HCT116 (cell line): ENCODE measurements at regions not wholly inside any gene's neighbourhood (a gene's known extent, or its start where the extent isn't known, plus 50 kb on each side); places are given as distances from the start of the nearest gene placed in this dataset.

Experiments
- ATAC-seq: fragments of 200-7000 bp; cut with Tn5 transposase; 2 replicates; pipeline ENCODE4 v1.9.1; 2020; ENCODE audit warnings: mild to moderate bottlenecking, moderate library complexity
- BruUV-seq: library from RNA; stranded (reverse); fragments of 400-500 nt; replicated peaks from 2 replicates; lab custom pipeline; 2021; lab: Mats Ljungman, UMichigan
- CTCF ChIA-PET: fragments of 300-600 bp; sonication (Branson Sonifier 250); formaldehyde crosslinking; loops from one replicate; lab custom pipeline; 2021; ENCODE audit warnings: antibody characterized with exemption; lab: Charles Lee
- POLR2A ChIA-PET: fragments of 300-600, 350-600 bp; sonication (Branson Sonifier 250); formaldehyde crosslinking; loops from one replicate; lab custom pipeline; 2021; ENCODE audit warnings: antibody characterized with exemption; lab: Charles Lee
- RAD21 ChIA-PET, 2 experiments: fragments of 300-600 bp; sonication (Branson Sonifier 250); formaldehyde crosslinking; loops; one replicate each; lab custom pipeline; 2023; ENCODE audit warnings: low total read pairs in 2 of 2; ENCODE audit not compliant: uncharacterized antibody in 2 of 2, unreplicated experiment in 2 of 2, low non-redundant PET in 1 of 2; lab: Charles Lee
- DNase-seq: peaks from one replicate; pipeline ENCODE4 v3.0.0-alpha.2; 2010; ENCODE audit warnings: low read depth, low spot score
- H2AFZ ChIP-seq: fragments of 200-600 bp; shearing (Covaris generic), sonication (generic); 2 replicates; pipeline ENCODE4 v1.6.1; 2017; ENCODE audit warnings: low read depth, mixed run types, mixed read lengths, antibody characterized with exemption, low read length; ENCODE audit not compliant: poor library complexity, severe bottlenecking
- H3K27ac ChIP-seq: 2 replicates; pipeline ENCODE4 v1.5.1; 2012; ENCODE audit warnings: low read depth, low read length
- H3K27me3 ChIP-seq: fragments of 200-600 bp; sonication (generic); 2 replicates; pipeline ENCODE4 v1.6.1; 2016; ENCODE audit warnings: mixed run types, low read length, mixed read lengths; ENCODE audit not compliant: insufficient read depth
- H3K36me3 ChIP-seq, 2 experiments: fragments of 200-500 bp in 1 of 2; fragments of 200-600 bp in 1 of 2; sonication (Bioruptor generic) in 1 of 2; sonication (generic) in 1 of 2; 2 replicates each; pipeline versions ENCODE4 v1.5.1 to v1.6.1; 2014 to 2016; ENCODE audit warnings: low read length in 2 of 2, inconsistent platforms in 1 of 2, mixed read lengths in 1 of 2, mixed run types in 1 of 2; ENCODE audit not compliant: insufficient read depth in 2 of 2, control insufficient read depth in 1 of 2
- H3K4me1 ChIP-seq, 2 experiments: fragments of 200-600 bp in 1 of 2; sonication (generic) in 1 of 2; 2 replicates each; pipeline versions ENCODE4 v1.5.1 to v1.6.1; 2012 to 2017; ENCODE audit warnings: low read length in 2 of 2, inconsistent platforms in 1 of 2, mild to moderate bottlenecking in 1 of 2, mixed read lengths in 1 of 2, mixed run types in 1 of 2, moderate library complexity in 1 of 2; ENCODE audit not compliant: insufficient read depth in 2 of 2, control insufficient read depth in 1 of 2
- H3K4me2 ChIP-seq: fragments of 200-600 bp; sonication (generic); 2 replicates; pipeline ENCODE4 v1.6.1; 2017; ENCODE audit warnings: mixed run types, low read length, mixed read lengths
- H3K4me3 ChIP-seq, 2 experiments: fragments of 200-600 bp in 1 of 2; sonication (generic) in 1 of 2; replicated peaks in 1 of 2; 2 replicates each; pipeline ENCODE4 v1.5.1; 2011 to 2016; ENCODE audit warnings: low read length in 2 of 2, control low read depth in 1 of 2, low read depth in 1 of 2, mild to moderate bottlenecking in 1 of 2, mixed read lengths in 1 of 2, mixed run types in 1 of 2
- H3K79me2 ChIP-seq: fragments of 200-600 bp; sonication (generic); 2 replicates; pipeline ENCODE4 v1.6.1; 2017; ENCODE audit warnings: mild to moderate bottlenecking, mixed run types, low read length, moderate library complexity, mixed read lengths; ENCODE audit not compliant: insufficient read depth
- H3K9ac ChIP-seq: fragments of 200-600 bp; sonication (generic); 2 replicates; pipeline ENCODE4 v1.6.1; 2016; ENCODE audit warnings: low read length, mixed read lengths
- H3K9me2 ChIP-seq: fragments of 200-600 bp; sonication (generic), shearing (Covaris generic); 2 replicates; pipeline ENCODE4 v1.6.1; 2017; ENCODE audit warnings: mixed run types, mild to moderate bottlenecking, moderate library complexity; ENCODE audit not compliant: insufficient read depth
- H3K9me3 ChIP-seq, 2 experiments: fragments of 200-500 bp in 1 of 2; fragments of 200-600 bp in 1 of 2; sonication (Bioruptor generic) in 1 of 2; sonication (generic) in 1 of 2; 2 replicates each; pipeline ENCODE4 v1.6.1; 2014 to 2017; ENCODE audit warnings: low read length in 2 of 2, mixed read lengths in 2 of 2, inconsistent platforms in 1 of 2, low read depth in 1 of 2, mild to moderate bottlenecking in 1 of 2, mixed run types in 1 of 2, moderate library complexity in 1 of 2; ENCODE audit not compliant: control insufficient read depth in 1 of 2, insufficient read depth in 1 of 2
- H4K20me1 ChIP-seq: fragments of 200-600 bp; sonication (generic), shearing (Covaris generic); 2 replicates; pipeline ENCODE4 v1.6.1; 2017; ENCODE audit warnings: mixed run types, mild to moderate bottlenecking, moderate library complexity; ENCODE audit not compliant: insufficient read depth
- CEBPB ChIP-seq: IDR thresholded peaks from 2 replicates; pipeline ENCODE4 v1.6.1; 2012; ENCODE audit warnings: low read depth
- CTCF ChIP-seq, 3 experiments: fragments of 200-600 bp in 1 of 3; sonication (generic) in 1 of 3; IDR thresholded peaks in 2 of 3; conservative IDR thresholded peaks in 1 of 3; 2 replicates each; pipeline ENCODE4 v1.5.1; 2012 to 2017; ENCODE audit warnings: low read depth in 2 of 3, low read length in 2 of 3, antibody characterized with exemption in 1 of 3, borderline replicate concordance in 1 of 3, control low read depth in 1 of 3, mild to moderate bottlenecking in 1 of 3, mixed read lengths in 1 of 3, mixed run types in 1 of 3, moderate library complexity in 1 of 3; ENCODE audit not compliant: insufficient read depth in 1 of 3
- EGR1 ChIP-seq: IDR thresholded peaks from 2 replicates; pipeline ENCODE4 v1.6.1; 2012; ENCODE audit warnings: low read depth
- EZH2 ChIP-seq: fragments of 200-600 bp; sonication (generic); IDR thresholded peaks from 2 replicates; pipeline ENCODE4 v1.6.1; 2017; ENCODE audit warnings: antibody characterized with exemption, mixed run types
- EZH2phosphoT487 ChIP-seq: fragments of 200-600 bp; IDR thresholded peaks from 2 replicates; pipeline ENCODE4 v1.6.1; 2018; ENCODE audit warnings: antibody characterized with exemption, borderline replicate concordance
- POLR2A ChIP-seq: IDR thresholded peaks from 2 replicates; pipeline ENCODE4 v1.7.0; 2011; ENCODE audit warnings: borderline replicate concordance; ENCODE audit not compliant: insufficient read depth, insufficient read length; ENCODE audit errors: extremely low read depth
- RAD21 ChIP-seq: IDR thresholded peaks from 2 replicates; pipeline ENCODE4 v1.6.1; 2012; ENCODE audit warnings: low read depth, mild to moderate bottlenecking
- SIN3A ChIP-seq: IDR thresholded peaks from 2 replicates; pipeline ENCODE4 v1.6.1; 2012; ENCODE audit warnings: low read depth
- SP1 ChIP-seq: IDR thresholded peaks from 2 replicates; pipeline ENCODE4 v1.6.1; 2012; ENCODE audit warnings: low read depth
- SRF ChIP-seq: IDR thresholded peaks from 2 replicates; pipeline ENCODE4 v1.6.1; 2012; ENCODE audit warnings: low read depth
- TCF7L2 ChIP-seq: IDR thresholded peaks from 2 replicates; pipeline ENCODE4 v1.7.0; 2011; ENCODE audit warnings: borderline replicate concordance, inconsistent platforms; ENCODE audit not compliant: insufficient read depth, insufficient read length; ENCODE audit errors: extremely low read depth
- ZBTB33 ChIP-seq: IDR thresholded peaks from 2 replicates; pipeline ENCODE4 v1.6.1; 2011; ENCODE audit warnings: mild to moderate bottlenecking, low read length, moderate library complexity; ENCODE audit not compliant: insufficient replicate concordance; ENCODE audit errors: extremely low read depth
- ZFX ChIP-seq: fragments of 450-650 bp; IDR thresholded peaks from 2 replicates; pipeline ENCODE4 v1.6.1; 2017
- ZNF274 ChIP-seq: fragments of 200-500 bp; sonication (Bioruptor generic); IDR thresholded peaks from 2 replicates; pipeline ENCODE4 v1.6.1; 2014; ENCODE audit warnings: mild to moderate bottlenecking, low read depth, low read length, inconsistent platforms
- intact Hi-C: fragments of 100-400 bp; cut with micrococcal nuclease; formaldehyde crosslinking; loops from 2 replicates; pipeline ENCODE4 v1.10.0; 2022
- TF ChIP-seq, protein P1 (sequence below): IDR thresholded peaks from 2 replicates; pipeline ENCODE4 v1.6.1; 2012
- TF ChIP-seq, protein P2 (sequence below): IDR thresholded peaks from 2 replicates; pipeline ENCODE4 v1.6.1; 2012; ENCODE audit warnings: low read depth

GRCh38 chr3:110822971-110823370 is 248.6 kb upstream of the NECTIN3 start (continued):
- TF ChIP-seq CTCF (IDR thresholded peaks at IDR 0.05 in 2 of 3, conservative IDR thresholded peaks at IDR 0.05 in 1 of 3; ENCODE audit: borderline replicate concordance in 1 of 3, insufficient read depth in 1 of 3, low read depth in 2 of 3, low read length in 2 of 3), result no peak

DNA sequence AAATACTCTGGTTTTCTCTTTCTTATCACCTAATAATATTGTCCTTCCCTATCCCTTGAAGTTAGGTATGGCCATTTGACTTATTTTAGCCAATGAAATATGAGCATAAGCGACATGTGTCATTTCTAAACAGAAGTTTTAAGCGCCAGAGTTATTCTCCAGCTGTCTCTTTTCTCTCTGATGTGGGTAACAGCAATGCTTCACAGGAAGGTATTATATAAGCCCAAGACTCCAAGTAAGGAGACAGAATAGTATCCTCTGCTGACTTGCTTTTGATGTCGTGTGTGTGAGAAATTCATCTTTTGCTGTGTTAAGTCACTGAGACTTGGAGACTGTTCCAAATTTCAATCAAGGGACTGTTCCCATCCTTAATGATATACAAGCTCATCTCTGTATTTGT is 224.6 kb upstream of the NECTIN3 start:
- H3K9ac ChIP-seq, result no peak overlapping the region
- intact Hi-C loops, result no loop called here
- ChIA-PET CTCF (no interaction called here), RAD21 (no interaction called here), POLR2A (no interaction called here)
- DNase-seq (no peak), ATAC-seq (no peak)
- no peaks in the 10 kb centered on the region for H3K4me1 ChIP-seq
- no peak overlapping the region for H3K4me3 ChIP-seq
- H3K27me3 ChIP-seq, result no peaks in the 10 kb centered on the region
- no peaks in the 10 kb centered on the region for H3K9me2 ChIP-seq
- H3K9me3 ChIP-seq, result no peaks in the 10 kb centered on the region
- H3K36me3 ChIP-seq, result no peaks in the 10 kb centered on the region
- H2AFZ ChIP-seq, result no peak overlapping the region
- no peak overlapping the region for H3K27ac ChIP-seq
- H3K79me2 ChIP-seq, result no peaks in the 10 kb centered on the region
- no peaks in the 10 kb centered on the region for H4K20me1 ChIP-seq
- no peak overlapping the region for H3K4me2 ChIP-seq
- BruUV-seq, result no TSS peak
- no peak for TF ChIP-seq EZH2phosphoT487
- no peak for TF ChIP-seq SP1
- TF ChIP-seq RAD21, result no peak
- TF ChIP-seq ZNF274, result no peak
- TF ChIP-seq, protein P1, sequence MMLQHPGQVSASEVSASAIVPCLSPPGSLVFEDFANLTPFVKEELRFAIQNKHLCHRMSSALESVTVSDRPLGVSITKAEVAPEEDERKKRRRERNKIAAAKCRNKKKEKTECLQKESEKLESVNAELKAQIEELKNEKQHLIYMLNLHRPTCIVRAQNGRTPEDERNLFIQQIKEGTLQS, result no peak
- no peak for TF ChIP-seq SIN3A
- no peak for TF ChIP-seq ZFX
- no peak for TF ChIP-seq CEBPB
- TF ChIP-seq TCF7L2, result no peak
- no peak for TF ChIP-seq ZBTB33
- TF ChIP-seq EGR1, result no peak
- no peak for TF ChIP-seq POLR2A
- no peak for TF ChIP-seq SRF
- TF ChIP-seq, protein P2, sequence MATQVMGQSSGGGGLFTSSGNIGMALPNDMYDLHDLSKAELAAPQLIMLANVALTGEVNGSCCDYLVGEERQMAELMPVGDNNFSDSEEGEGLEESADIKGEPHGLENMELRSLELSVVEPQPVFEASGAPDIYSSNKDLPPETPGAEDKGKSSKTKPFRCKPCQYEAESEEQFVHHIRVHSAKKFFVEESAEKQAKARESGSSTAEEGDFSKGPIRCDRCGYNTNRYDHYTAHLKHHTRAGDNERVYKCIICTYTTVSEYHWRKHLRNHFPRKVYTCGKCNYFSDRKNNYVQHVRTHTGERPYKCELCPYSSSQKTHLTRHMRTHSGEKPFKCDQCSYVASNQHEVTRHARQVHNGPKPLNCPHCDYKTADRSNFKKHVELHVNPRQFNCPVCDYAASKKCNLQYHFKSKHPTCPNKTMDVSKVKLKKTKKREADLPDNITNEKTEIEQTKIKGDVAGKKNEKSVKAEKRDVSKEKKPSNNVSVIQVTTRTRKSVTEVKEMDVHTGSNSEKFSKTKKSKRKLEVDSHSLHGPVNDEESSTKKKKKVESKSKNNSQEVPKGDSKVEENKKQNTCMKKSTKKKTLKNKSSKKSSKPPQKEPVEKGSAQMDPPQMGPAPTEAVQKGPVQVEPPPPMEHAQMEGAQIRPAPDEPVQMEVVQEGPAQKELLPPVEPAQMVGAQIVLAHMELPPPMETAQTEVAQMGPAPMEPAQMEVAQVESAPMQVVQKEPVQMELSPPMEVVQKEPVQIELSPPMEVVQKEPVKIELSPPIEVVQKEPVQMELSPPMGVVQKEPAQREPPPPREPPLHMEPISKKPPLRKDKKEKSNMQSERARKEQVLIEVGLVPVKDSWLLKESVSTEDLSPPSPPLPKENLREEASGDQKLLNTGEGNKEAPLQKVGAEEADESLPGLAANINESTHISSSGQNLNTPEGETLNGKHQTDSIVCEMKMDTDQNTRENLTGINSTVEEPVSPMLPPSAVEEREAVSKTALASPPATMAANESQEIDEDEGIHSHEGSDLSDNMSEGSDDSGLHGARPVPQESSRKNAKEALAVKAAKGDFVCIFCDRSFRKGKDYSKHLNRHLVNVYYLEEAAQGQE, result no peak
- TF ChIP-seq EZH2, result no peak
- TF ChIP-seq CTCF (IDR thresholded peaks at IDR 0.05 in 2 of 3, conservative IDR thresholded peaks at IDR 0.05 in 1 of 3; ENCODE audit: borderline replicate concordance in 1 of 3, insufficient read depth in 1 of 3, low read depth in 2 of 3, low read length in 2 of 3), result no peak
